BE2C (cell line): ENCODE measurements at regions not wholly inside any gene's neighbourhood (a gene's known extent, or its start where the extent isn't known, plus 50 kb on each side); places are given as distances from the start of the nearest gene placed in this dataset.
A peak's percentile ranks its signal among the peaks of the same experiment; 100 is the strongest.
"Not testable (repeated sequence)": the region's sequence is repeated elsewhere in the genome, so short reads cannot be mapped to it uniquely, and the experiment has no call there.

Experiments used
- DNase-seq: peaks from one replicate; pipeline ENCODE4 v3.0.0-alpha.2; 2020
- H3K27me3 ChIP-seq: fragments of 250-450 bp; sonication (Bioruptor Pico); 2 replicates; pipeline ENCODE4 v1.5.1; 2020; ENCODE audit warnings: mild to moderate bottlenecking
- H3K36me3 ChIP-seq: fragments of 250-450 bp; sonication (Bioruptor Pico); 2 replicates; pipeline ENCODE4 v1.5.1; 2020; ENCODE audit warnings: mild to moderate bottlenecking
- H3K4me1 ChIP-seq: fragments of 250-450 bp; sonication (Bioruptor Pico); 2 replicates; pipeline ENCODE4 v1.5.1; 2020
- H3K4me3 ChIP-seq: 2 replicates; pipeline ENCODE4 v1.5.1; 2011; ENCODE audit warnings: low read depth, low read length
- H3K9me3 ChIP-seq: fragments of 250-450 bp; sonication (Bioruptor Pico); 2 replicates; pipeline ENCODE4 v1.5.1; 2020
- CTCF ChIP-seq: IDR thresholded peaks from 2 replicates; pipeline ENCODE4 v1.5.1; 2012; ENCODE audit warnings: mild to moderate bottlenecking, low read depth, low read length

- Histone ChIP-seq H3K36me3 (no peaks in the 10 kb centered on the region), H3K27me3 (no peaks in the 10 kb centered on the region), H3K9me3 (no peaks in the 10 kb centered on the region), H3K4me3 (no peak overlapping the region), H3K4me1 (no peaks in the 10 kb centered on the region)
- no peak for TF ChIP-seq CTCF
- no peak for DNase-seq
Observed at GRCh38 chr12:37666069-37666781, 650.3 kb upstream of the ALG10B start.

GRCh38 chr12:37668557-37668956 is 648.0 kb upstream of the ALG10B start:
- not testable (repeated sequence) for H3K4me3 ChIP-seq, H3K36me3 ChIP-seq, H3K4me1 ChIP-seq, H3K27me3 ChIP-seq, H3K9me3 ChIP-seq, DNase-seq

- TF ChIP-seq CTCF = peak; percentile 39
- DNase-seq = no peak
- Histone ChIP-seq H3K4me3 (no peak overlapping the region), H3K4me1 (no peaks in the 10 kb centered on the region), H3K9me3 (no peaks in the 10 kb centered on the region), H3K27me3 (no peaks in the 10 kb centered on the region), H3K36me3 (no peaks in the 10 kb centered on the region)
Observed at GRCh38 chr12:37672655-37673260, 643.8 kb upstream of the ALG10B start.

- Histone ChIP-seq H3K4me3 (no peak overlapping the region), H3K27me3 (no peaks in the 10 kb centered on the region), H3K4me1 (no peaks in the 10 kb centered on the region), H3K9me3 (no peaks in the 10 kb centered on the region), H3K36me3 (no peaks in the 10 kb centered on the region)
- no peak for DNase-seq
- no peak for TF ChIP-seq CTCF
Observed at GRCh38 chr12:37720846-37721245, 595.7 kb upstream of the ALG10B start.

- Histone ChIP-seq H3K27me3 (no peaks in the 10 kb centered on the region), H3K36me3 (no peaks in the 10 kb centered on the region), H3K4me1 (no peaks in the 10 kb centered on the region), H3K4me3 (no peak overlapping the region), H3K9me3 (no peaks in the 10 kb centered on the region)
- no peak for TF ChIP-seq CTCF
- no peak for DNase-seq
Observed at GRCh38 chr12:37733856-37734255, 582.7 kb upstream of the ALG10B start.
